Endodermal cell (in vitro differentiated cells): ENCODE measurements at regions not wholly inside any gene's neighbourhood (a gene's known extent, or its start where the extent isn't known, plus 50 kb on each side); places are given as distances from the start of the nearest gene placed in this dataset.

Source experiments
- DNase-seq: peaks from one replicate; pipeline ENCODE4 v3.0.0-alpha.2; 2017
- H3K27ac ChIP-seq: 2 replicates; pipeline ENCODE4 v1.5.1; 2013; ENCODE audit warnings: mild to moderate bottlenecking, low read depth, low read length, moderate library complexity
- H3K27me3 ChIP-seq: 2 replicates; pipeline ENCODE4 v1.6.1; 2013; ENCODE audit warnings: mild to moderate bottlenecking, low read length, moderate library complexity; ENCODE audit not compliant: insufficient read depth, control insufficient read depth, poor library complexity, severe bottlenecking
- H3K36me3 ChIP-seq: 2 replicates; pipeline ENCODE4 v1.7.0; 2013; ENCODE audit warnings: mild to moderate bottlenecking, low read length, moderate library complexity; ENCODE audit not compliant: control insufficient read depth, insufficient read depth
- H3K4me1 ChIP-seq: one replicate; pipeline ENCODE4 v1.7.0; 2013; ENCODE audit warnings: low read length; ENCODE audit not compliant: control insufficient read depth, insufficient read depth
- H3K4me3 ChIP-seq: 2 replicates; pipeline ENCODE4 v1.5.1; 2013; ENCODE audit warnings: mild to moderate bottlenecking, low read length, moderate library complexity
- H3K9ac ChIP-seq: 2 replicates; pipeline ENCODE4 v1.6.1; 2013; ENCODE audit warnings: mild to moderate bottlenecking, low read length, moderate library complexity; ENCODE audit not compliant: poor library complexity, severe bottlenecking; ENCODE audit errors: extremely low read depth
- H3K9me3 ChIP-seq: 2 replicates; pipeline ENCODE4 v1.6.1; 2013; ENCODE audit warnings: mild to moderate bottlenecking, low read length, moderate library complexity; ENCODE audit not compliant: control insufficient read depth
- H3K27ac Mint-ChIP-seq: 2 replicates; pipeline ENCODE4 v1.8.0; 2020; ENCODE audit warnings: mixed read lengths
- H3K27me3 Mint-ChIP-seq: 2 replicates; pipeline ENCODE4 v1.8.0; 2021; ENCODE audit warnings: mild to moderate bottlenecking, mixed read lengths; ENCODE audit not compliant: insufficient read depth
- H3K36me3 Mint-ChIP-seq: 2 replicates; pipeline ENCODE4 v1.8.0; 2020; ENCODE audit warnings: low read depth, mixed read lengths
- H3K4me1 Mint-ChIP-seq: 2 replicates; pipeline ENCODE4 v1.8.0; 2020; ENCODE audit warnings: mixed read lengths
- H3K4me3 Mint-ChIP-seq: 2 replicates; pipeline ENCODE4 v1.8.0; 2020; ENCODE audit warnings: mild to moderate bottlenecking, moderate library complexity, mixed read lengths
- H3K9me3 Mint-ChIP-seq: 2 replicates; pipeline ENCODE4 v1.8.0; 2020; ENCODE audit warnings: mild to moderate bottlenecking, mixed read lengths
- CTCF ChIP-seq: fragments of 200-600 bp; sonication (generic); conservative IDR thresholded peaks from 2 replicates; pipeline ENCODE4 v1.5.0; 2021; ENCODE audit warnings: antibody characterized with exemption, mild to moderate bottlenecking
- WGBS, 2 experiments: methylation state at CpG; one replicate each; pipeline versions ENCODE4 v1.1.5 to v1.1.7; 2013; ENCODE audit warnings: missing lambda C conversion rate in 2 of 2, mixed read lengths in 1 of 2; ENCODE audit not compliant: insufficient coverage in 1 of 2, insufficient read length in 1 of 2; 5-methylcytosine and 5-hydroxymethylcytosine counted together

GRCh38 chr20:39480276-39481043 lies 518.3 kb downstream of the DHX35 start:
- H3K36me3 Mint-ChIP-seq, result no peaks in the 10 kb centered on the region
- H3K4me1 Mint-ChIP-seq, result peaks cover 13% of the 10 kb centered on the region
- TF ChIP-seq CTCF, result no peak
- no peak for DNase-seq
- H3K9me3 Mint-ChIP-seq, result no peaks in the 10 kb centered on the region
- Histone ChIP-seq H3K36me3 (no peaks in the 10 kb centered on the region), H3K27me3 (peaks cover 53% of the 10 kb centered on the region), H3K27ac (no peak overlapping the region), H3K9ac (no peak overlapping the region), H3K4me3 (no peak overlapping the region), H3K4me1 (peaks cover 4% of the 10 kb centered on the region), H3K9me3 (no peaks in the 10 kb centered on the region)
- peaks cover 15% of the 10 kb centered on the region for H3K27me3 Mint-ChIP-seq
- 67% methylated on average over 1 of the region's 2 CpGs; no CpG with 5 or more reads in 1 of the 2 experiments for WGBS, 2 experiments
- H3K27ac Mint-ChIP-seq, result no peak overlapping the region
- H3K4me3 Mint-ChIP-seq, result no peak overlapping the region

- no peaks in the 10 kb centered on the region for H3K36me3 Mint-ChIP-seq
- no peak for DNase-seq
- Histone ChIP-seq H3K27ac (no peak overlapping the region), H3K9ac (no peak overlapping the region), H3K9me3 (no peaks in the 10 kb centered on the region), H3K4me1 (peaks cover 4% of the 10 kb centered on the region), H3K4me3 (no peak overlapping the region), H3K27me3 (peaks cover 60% of the 10 kb centered on the region), H3K36me3 (no peaks in the 10 kb centered on the region)
- TF ChIP-seq CTCF, result no peak
- no peak overlapping the region for H3K4me3 Mint-ChIP-seq
- peaks cover 17% of the 10 kb centered on the region for H3K4me1 Mint-ChIP-seq
- H3K27ac Mint-ChIP-seq, result no peak overlapping the region
- H3K9me3 Mint-ChIP-seq, result no peaks in the 10 kb centered on the region
- WGBS, 2 experiments, result 92 to 96% methylated on average over 3 to 4 of the region's 4 CpGs
- peaks cover 19% of the 10 kb centered on the region for H3K27me3 Mint-ChIP-seq
These were observed 517.2 kb downstream of the DHX35 start for GRCh38 chr20:39479196-39479810.

GRCh38 chr20:39474879-39475278 lies 512.7 kb downstream of the DHX35 start:
- Histone ChIP-seq H3K27me3 (peaks cover 50% of the 10 kb centered on the region), H3K36me3 (no peaks in the 10 kb centered on the region), H3K9ac (no peak overlapping the region), H3K27ac (no peak overlapping the region), H3K9me3 (no peaks in the 10 kb centered on the region), H3K4me1 (no peaks in the 10 kb centered on the region), H3K4me3 (no peak overlapping the region)
- no peak for TF ChIP-seq CTCF
- H3K36me3 Mint-ChIP-seq, result no peaks in the 10 kb centered on the region
- DNase-seq, result no peak
- no peak overlapping the region for H3K27ac Mint-ChIP-seq
- peaks cover 6% of the 10 kb centered on the region for H3K9me3 Mint-ChIP-seq
- H3K27me3 Mint-ChIP-seq, result peaks cover 21% of the 10 kb centered on the region
- peaks cover 4% of the 10 kb centered on the region for H3K4me1 Mint-ChIP-seq
- no peak overlapping the region for H3K4me3 Mint-ChIP-seq
- WGBS, 2 experiments, result 86 to 100% methylated on average over 2 of the region's 2 CpGs
